GM21526 (cell line): ENCODE measurements at regions not wholly inside any gene's neighbourhood (a gene's known extent, or its start where the extent isn't known, plus 50 kb on each side); places are given as distances from the start of the nearest gene placed in this dataset.
"Not testable (repeated sequence)": the region's sequence is repeated elsewhere in the genome, so short reads cannot be mapped to it uniquely, and the experiment has no call there.

Experiments used
- ATAC-seq: cut with Tn5 transposase; IDR thresholded peaks from one replicate; pipeline ENCODE4 v1.9.1; 2021; ENCODE audit warnings: moderate library complexity; ENCODE audit not compliant: unreplicated experiment, low FRiP score

- not testable (repeated sequence) for ATAC-seq
Observed at GRCh38 chrX:79026742-79027141, 81.6 kb downstream of the P2RY10 start.

- ATAC-seq = no peak
Observed at GRCh38 chrX:79035421-79035820, 90.2 kb downstream of the P2RY10 start.

DNA sequence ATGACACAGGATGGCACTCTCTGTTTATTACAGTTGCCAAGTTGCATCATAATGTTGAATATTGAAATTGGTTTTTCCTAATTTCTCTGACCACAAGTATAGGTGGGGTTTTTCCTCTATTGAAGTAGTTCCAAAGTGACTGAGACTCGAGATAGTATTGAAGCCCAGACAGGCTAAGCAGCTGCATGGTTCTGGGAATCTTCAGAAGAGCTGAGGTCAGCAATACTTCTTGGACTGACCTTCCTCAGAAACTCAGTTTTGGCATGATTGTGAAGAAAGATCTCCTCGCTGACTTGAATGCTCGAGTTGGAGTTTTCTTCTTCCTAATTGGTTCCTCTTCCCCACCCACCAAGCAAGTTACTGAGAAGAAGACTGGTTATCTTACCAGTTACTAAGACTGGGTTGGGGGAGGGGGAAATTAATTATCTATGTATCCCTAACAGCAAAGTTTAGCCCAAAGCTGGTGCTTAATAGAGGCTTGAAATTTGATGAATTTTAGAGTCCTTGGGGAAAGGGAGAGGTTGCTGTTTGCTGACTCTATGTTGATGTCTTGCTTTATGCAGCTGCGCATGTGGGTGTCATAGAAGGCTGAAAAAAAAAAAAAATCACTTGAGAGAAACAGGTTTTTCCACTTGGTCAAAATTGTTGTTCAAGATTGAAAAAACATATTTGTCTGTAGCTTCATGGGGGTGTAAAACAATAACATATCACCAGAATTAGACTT is 91.1 kb downstream of the P2RY10 start:
- ATAC-seq = no peak

DNA sequence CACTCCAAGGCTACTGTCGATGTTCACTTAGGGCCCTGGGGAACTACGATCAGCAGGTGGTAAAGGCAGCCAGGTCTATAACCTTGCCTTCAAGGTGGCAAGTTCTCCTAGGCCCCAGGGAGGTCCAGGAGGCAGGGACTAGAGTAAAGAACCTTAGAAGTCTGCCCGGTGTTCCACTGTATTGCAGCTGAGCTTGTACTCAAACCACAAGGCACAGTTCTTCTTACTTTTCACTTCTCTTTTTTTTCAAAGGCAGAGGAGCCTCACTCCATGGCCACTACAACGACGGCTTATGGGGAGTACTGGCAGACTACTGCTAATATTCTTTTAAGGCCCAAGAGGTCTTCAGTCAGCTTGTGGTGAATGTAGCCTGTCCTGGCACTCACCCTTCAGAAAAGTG is 78.8 kb upstream of the GPR174 start:
- ATAC-seq = peak; percentile 97

DNA sequence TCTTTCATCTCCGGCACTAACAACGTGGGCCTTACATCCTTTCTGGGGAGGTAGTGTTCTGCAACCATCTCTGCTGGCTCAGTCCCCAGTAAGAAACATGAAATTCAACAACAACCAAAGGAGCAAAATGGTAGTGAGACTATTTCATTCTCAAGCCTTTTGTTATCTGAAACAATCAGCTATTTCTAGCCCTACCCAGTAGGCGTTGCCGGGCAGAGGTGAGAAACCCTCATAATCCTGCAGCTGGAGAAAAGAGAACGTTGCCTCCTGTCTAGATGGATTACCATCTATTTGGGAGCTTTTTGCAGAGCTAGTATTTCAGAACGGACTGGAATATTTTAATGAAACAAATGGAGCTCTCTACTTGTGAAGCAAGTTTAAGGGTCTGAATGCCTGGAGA is 66.4 kb upstream of the GPR174 start:
- ATAC-seq = no peak

- no peak for ATAC-seq
Observed at GRCh38 chrX:79079477-79079876, 65.0 kb upstream of the GPR174 start.

DNA sequence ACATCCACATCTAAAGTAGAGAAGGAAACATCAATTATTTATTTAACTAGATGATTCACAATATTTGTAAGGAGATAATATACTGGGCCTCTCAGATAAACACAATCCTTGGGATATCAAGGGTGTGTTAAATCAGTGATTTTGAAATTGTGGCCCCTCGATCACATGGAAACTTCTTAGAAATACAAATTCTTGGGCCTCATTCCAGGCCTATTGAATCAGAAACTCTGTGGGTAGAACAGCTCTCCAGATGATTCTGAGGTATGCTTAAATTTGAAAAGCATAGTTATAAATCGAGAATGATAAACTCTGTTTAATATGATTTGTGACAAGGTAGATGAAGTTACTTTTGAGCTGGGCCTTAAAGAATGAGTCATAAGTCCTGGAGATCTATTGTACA is 64.3 kb upstream of the GPR174 start:
- ATAC-seq = no peak

DNA sequence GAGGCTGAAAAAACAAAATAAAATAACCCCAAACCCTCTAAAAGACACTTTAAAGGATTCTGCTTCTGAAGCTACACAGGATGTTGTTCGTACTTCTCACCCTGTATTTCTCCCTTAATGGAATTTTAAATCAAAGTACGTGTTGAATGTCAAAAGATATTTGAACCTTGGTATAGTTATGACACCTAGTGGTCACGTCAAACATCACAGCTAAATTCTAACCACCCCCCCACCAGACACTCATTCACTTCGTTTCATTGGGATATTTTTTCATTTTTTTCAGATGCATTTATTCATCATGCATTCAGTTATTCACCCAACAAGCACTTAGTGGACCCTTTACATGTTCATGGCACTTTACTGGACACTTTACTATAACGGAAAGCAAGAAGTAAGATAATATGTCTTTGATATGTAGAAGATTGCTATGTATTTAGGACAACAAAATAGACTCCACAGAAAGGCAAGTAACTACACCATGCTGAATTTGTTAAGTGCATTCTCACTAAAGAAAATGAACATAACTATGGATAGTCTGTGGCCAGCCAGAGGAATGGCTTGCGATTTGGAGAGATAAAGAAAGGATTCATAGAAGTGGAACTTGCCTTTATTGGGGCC is 62.5 kb upstream of the GPR174 start:
- no peak for ATAC-seq

GRCh38 chrX:79082899-79083298 is 61.6 kb upstream of the GPR174 start:
- ATAC-seq = no peak

- no peak for ATAC-seq
Observed at GRCh38 chrX:79084923-79085322, 59.6 kb upstream of the GPR174 start.

DNA sequence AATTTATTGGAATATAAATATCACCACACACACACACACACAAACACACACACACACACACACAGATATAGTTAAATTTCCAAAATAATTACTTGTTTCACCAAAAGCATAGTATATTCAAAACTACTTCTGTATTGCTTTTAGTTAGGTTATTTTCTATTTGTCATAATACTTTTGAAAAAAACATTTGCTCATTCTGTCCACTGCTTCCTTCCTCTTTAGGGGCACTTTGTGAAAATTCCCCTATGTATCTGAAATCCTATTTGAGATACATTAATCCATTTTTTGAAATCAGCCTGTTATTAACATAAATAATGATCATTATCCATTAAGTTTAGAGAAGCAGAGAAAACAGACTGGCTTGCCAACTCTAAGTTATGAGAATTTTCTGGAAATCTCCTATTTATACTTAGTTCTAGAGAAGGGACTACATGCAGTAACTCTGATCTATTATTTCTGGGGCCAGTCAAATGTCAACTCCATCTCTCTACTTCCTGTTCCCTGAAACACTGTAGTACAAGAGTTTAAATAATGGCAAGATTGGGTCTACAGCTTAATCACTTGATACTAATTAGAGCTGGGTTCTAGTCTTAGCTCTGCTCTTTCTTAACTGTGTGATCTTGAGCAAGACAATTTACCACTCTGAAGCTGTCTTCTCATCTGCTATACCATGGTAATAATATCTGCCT is 54.4 kb upstream of the GPR174 start:
- no peak for ATAC-seq

DNA sequence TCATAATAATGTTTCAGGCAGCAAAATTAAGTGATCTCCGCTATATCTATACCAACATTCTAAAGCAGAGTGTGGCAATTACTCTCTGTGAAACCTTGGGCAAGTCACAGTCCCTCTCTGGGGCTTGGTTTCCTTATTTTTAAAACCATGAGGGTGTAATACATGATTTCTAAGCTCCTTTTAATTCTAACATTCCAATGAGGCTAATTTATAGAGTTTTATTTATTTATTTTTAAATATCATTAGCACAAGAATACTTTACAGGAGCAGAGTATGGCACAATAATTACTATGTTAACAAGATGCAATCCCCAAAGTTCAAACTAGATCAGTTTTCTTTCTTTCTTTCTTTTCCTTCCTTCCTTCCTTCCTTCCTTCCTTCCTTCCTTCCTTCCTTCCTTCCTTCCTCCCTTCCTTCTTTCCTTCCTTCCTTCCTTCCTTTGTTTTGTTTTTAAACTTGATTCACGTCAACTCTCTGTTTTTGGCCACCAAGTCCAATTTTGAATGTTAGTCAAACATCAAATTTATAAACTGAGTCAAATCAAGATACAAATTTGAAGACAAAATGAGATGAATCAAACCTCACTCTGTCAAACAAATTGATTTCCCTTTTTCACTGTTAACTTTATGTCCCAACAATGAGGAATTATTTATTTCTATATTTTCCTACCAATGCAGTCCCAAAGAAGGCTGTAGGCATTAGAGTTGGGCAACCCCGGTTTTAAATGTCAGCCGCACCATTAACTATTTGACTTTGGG is 50.2 kb upstream of the GPR174 start:
- no peak for ATAC-seq
